Loucy (cell line): ENCODE measurements at regions not wholly inside any gene's neighbourhood (a gene's known extent, or its start where the extent isn't known, plus 50 kb on each side); places are given as distances from the start of the nearest gene placed in this dataset.

Source experiments
- CTCF ChIP-seq: fragments of 200-600 bp; sonication (generic); conservative IDR thresholded peaks from 2 replicates; pipeline ENCODE4 v1.5.1; 2014; ENCODE audit warnings: mild to moderate bottlenecking, antibody characterized with exemption, low read length
- EZH2phosphoT487 ChIP-seq: fragments of 200-600 bp; IDR thresholded peaks from 2 replicates; pipeline ENCODE4 v1.6.1; 2018; ENCODE audit warnings: antibody characterized with exemption, mild to moderate bottlenecking, moderate library complexity, borderline replicate concordance

- TF ChIP-seq CTCF (no peak), EZH2phosphoT487 (no peak)
Observed at GRCh38 chr6:148257810-148258209, 84.8 kb upstream of the SASH1 start.
